ENCODE measurements at regions not wholly inside any gene's neighbourhood (a gene's known extent, or its start where the extent isn't known, plus 50 kb on each side); places are given as distances from the start of the nearest gene placed in this dataset.

GRCh38 chr12:41908206-41908605 is 236.5 kb downstream of the GXYLT1 start:
- Histone ChIP-seq H3K4me3 (ENCODE audit: low read depth, low read length) (no peak overlapping the region), H3K36me3 (ENCODE audit: control insufficient read depth, insufficient read depth, low read length) (no peaks in the 10 kb centered on the region), H3K27me3 (ENCODE audit: control insufficient read depth, insufficient read depth, low read length) (no peaks in the 10 kb centered on the region)
- no peak for DNase-seq (ENCODE audit: low read depth)
- TF ChIP-seq CTCF (IDR thresholded peaks at IDR 0.05; ENCODE audit: insufficient read depth, low read depth, low read length), result no peak
- ChIA-PET POLR2A (no interaction called here), CTCF (no interaction called here)

GRCh38 chr12:41907550-41907949 is 237.1 kb downstream of the GXYLT1 start:
- no peaks in the 10 kb centered on the region for H3K27me3 ChIP-seq (ENCODE audit: control insufficient read depth, insufficient read depth, low read length)
- no peak for DNase-seq (ENCODE audit: low read depth)
- ChIA-PET CTCF (no interaction called here), POLR2A (no interaction called here)
- H3K4me3 ChIP-seq (ENCODE audit: low read depth, low read length), result no peak overlapping the region
- no peaks in the 10 kb centered on the region for H3K36me3 ChIP-seq (ENCODE audit: control insufficient read depth, insufficient read depth, low read length)
- no peak for TF ChIP-seq CTCF (IDR thresholded peaks at IDR 0.05; ENCODE audit: insufficient read depth, low read depth, low read length)

- Histone ChIP-seq H3K27me3 (ENCODE audit: control insufficient read depth, insufficient read depth, low read length) (no peaks in the 10 kb centered on the region), H3K36me3 (ENCODE audit: control insufficient read depth, insufficient read depth, low read length) (no peaks in the 10 kb centered on the region), H3K4me3 (ENCODE audit: low read depth, low read length) (no peak overlapping the region)
- no peak for DNase-seq (ENCODE audit: low read depth)
- POLR2A ChIA-PET, result no interaction called here
- no peak for TF ChIP-seq CTCF (IDR thresholded peaks at IDR 0.05; ENCODE audit: insufficient read depth, low read depth, low read length)
- CTCF ChIA-PET, result no interaction called here
These were observed 237.7 kb downstream of the GXYLT1 start for GRCh38 chr12:41907021-41907420.

GRCh38 chr12:41905759-41906297 is 238.8 kb downstream of the GXYLT1 start:
- Histone ChIP-seq H3K4me3 (ENCODE audit: low read depth, low read length) (no peak overlapping the region), H3K27me3 (ENCODE audit: control insufficient read depth, insufficient read depth, low read length) (no peaks in the 10 kb centered on the region), H3K36me3 (ENCODE audit: control insufficient read depth, insufficient read depth, low read length) (no peaks in the 10 kb centered on the region)
- no peak for DNase-seq (ENCODE audit: low read depth)
- CTCF ChIA-PET, result interaction anchor here (1.2 kb wide), 1 partner anchor 118 kb away, joined by 4 read pairs; no protein-coding TSS in a partner anchor
- POLR2A ChIA-PET, result no interaction called here
- TF ChIP-seq CTCF (IDR thresholded peaks at IDR 0.05; ENCODE audit: insufficient read depth, low read depth, low read length), result no peak

GRCh38 chr12:41905073-41905758 is 239.5 kb downstream of the GXYLT1 start:
- CTCF ChIA-PET, result interaction anchor here (1.2 kb wide), 1 partner anchor 119 kb away, joined by 4 read pairs; no protein-coding TSS in a partner anchor

More at GRCh38 chr12:41905073-41905758, 239.5 kb downstream of the GXYLT1 start:
- DNase-seq (ENCODE audit: low read depth), result no peak
- POLR2A ChIA-PET, result no interaction called here
- H3K4me3 ChIP-seq (ENCODE audit: low read depth, low read length), result no peak overlapping the region
- TF ChIP-seq CTCF (IDR thresholded peaks at IDR 0.05; ENCODE audit: insufficient read depth, low read depth, low read length), result no peak
- H3K36me3 ChIP-seq (ENCODE audit: control insufficient read depth, insufficient read depth, low read length), result no peaks in the 10 kb centered on the region
- no peaks in the 10 kb centered on the region for H3K27me3 ChIP-seq (ENCODE audit: control insufficient read depth, insufficient read depth, low read length)
